ENCODE measurements at regions not wholly inside any gene's neighbourhood (a gene's known extent, or its start where the extent isn't known, plus 50 kb on each side); places are given as distances from the start of the nearest gene placed in this dataset.
"Not testable (repeated sequence)": the region's sequence is repeated elsewhere in the genome, so short reads cannot be mapped to it uniquely, and the experiment has no call there.

DNA sequence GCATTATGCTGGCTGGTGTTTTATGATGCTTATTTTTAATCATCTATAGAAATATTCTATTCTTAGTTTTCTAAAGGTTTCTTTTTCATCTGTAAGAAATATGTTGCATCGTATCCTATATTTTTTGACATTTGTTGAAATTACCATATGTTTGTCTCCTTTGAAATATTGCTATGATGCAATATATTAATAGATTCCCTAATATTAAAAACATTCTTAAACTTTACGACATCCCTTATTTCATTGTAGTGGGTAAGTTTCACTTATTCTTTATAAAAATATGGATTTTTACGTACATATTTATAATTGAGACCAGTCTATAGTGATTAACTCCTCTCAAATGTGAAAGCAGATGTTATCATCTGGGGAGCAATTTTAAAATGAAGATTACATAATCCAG, 258.2 kb upstream of the DUSP10 start:
- no peak for DNase-seq (ENCODE audit: extremely low read depth in 1 of 11, low read depth in 9 of 11, low spot score in 4 of 11)

DNA sequence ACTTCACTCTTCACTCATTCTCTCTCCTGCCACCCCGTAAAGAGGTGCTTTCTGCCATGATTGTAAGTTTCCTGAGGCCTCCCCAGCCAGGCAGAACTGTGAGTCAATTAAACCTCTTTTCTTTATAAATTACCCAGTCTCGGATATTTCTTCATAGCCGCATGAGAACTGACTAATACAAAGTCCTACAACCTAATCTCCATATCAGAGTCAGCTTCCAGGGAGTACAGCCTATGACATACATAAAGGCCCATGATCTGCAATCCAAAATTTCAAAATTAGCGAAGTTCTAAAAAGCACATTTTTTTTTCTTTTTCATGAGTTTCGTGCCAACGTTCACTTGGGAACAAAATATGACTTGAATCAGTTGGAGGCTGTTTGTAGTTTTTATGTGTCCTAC, 256.9 kb upstream of the DUSP10 start:
- DNase-seq (ENCODE audit: extremely low read depth in 1 of 11, low read depth in 9 of 11, low spot score in 4 of 11) = no peak

DNA sequence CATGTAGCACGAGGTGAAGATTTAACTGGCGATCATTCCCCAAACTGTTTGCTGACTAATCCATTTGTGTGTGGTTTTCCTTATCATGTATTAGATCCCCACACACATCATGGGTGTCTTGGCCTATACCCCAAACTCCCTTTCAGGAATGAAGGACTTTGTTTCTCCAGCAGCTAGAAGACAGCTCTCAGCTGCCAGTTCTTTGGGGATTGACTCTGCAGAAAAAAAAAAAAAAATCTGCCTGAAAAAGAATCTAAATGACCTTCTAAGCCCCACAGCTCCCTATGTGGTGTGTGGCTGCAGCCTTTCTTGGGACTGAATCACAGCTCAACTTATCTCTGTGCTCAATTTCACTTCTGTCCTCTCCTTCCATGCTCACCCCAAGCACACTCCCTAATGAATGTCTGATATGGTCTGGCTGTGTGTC, 256.3 kb upstream of the DUSP10 start:
- no peak for DNase-seq (ENCODE audit: extremely low read depth in 1 of 11, low read depth in 9 of 11, low spot score in 4 of 11)

DNA sequence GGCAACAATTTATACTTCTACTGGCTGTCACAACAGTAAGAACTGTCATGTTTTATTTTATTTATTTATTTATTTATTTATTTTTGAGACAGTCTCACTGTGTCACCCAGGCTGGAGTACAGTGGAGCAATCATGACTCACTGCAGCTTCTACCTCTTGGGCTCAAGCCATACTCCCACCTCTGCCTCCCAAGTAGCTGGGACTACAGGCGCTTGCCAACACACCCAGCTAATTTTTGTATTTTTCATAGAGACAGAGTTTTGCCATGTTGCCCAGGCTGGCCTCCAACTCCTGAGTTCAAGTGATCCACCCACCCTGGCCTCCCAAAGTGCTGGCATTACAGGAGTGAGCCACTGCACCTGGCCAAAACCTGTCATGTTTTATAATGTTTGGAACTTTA, 255.1 kb upstream of the DUSP10 start:
- DNase-seq (ENCODE audit: extremely low read depth in 1 of 11, low read depth in 9 of 11, low spot score in 4 of 11) = not testable (repeated sequence)

DNA sequence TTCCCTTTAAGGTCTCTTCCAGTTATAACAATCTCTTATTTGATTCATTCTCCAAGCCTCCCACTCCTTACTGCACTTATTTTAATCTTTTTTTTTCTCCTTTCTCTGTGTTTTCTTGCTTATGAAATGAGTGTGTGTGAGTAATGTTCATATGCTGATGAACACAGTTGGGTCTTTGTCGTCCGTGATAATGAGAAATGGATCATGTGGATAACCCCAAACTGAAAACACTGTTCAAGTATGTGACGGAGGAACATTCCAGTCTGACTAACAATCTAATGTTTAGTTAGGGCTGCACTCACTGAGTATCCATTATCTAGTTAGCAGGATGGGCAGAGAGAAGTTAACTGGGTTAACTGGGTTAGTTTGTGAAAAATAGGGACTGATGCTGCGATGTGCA, 253.1 kb upstream of the DUSP10 start:
- no peak for DNase-seq (ENCODE audit: extremely low read depth in 1 of 11, low read depth in 9 of 11, low spot score in 4 of 11)

DNA sequence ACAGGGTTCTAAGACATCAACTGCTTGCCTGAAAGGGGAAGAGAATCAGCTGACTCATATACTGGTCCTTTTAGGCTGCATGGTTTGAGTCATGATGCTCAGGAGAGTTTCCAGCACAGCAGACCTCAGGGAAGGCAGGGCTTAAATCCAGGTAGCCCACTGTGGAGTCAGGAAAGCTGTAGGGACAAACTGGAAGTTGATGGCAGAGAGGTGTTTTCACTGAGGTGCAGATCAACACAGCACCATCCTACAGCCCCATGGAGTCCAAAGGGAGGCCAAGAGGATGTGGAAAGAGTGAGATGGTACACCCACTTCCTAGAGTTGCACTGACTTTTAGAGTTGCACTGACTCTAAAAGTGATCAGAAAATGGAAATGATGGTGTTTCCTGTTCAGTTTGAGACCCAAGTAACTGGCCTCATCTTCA, 252.4 kb upstream of the DUSP10 start:
- no peak for DNase-seq (ENCODE audit: extremely low read depth in 1 of 11, low read depth in 9 of 11, low spot score in 4 of 11)

DNA sequence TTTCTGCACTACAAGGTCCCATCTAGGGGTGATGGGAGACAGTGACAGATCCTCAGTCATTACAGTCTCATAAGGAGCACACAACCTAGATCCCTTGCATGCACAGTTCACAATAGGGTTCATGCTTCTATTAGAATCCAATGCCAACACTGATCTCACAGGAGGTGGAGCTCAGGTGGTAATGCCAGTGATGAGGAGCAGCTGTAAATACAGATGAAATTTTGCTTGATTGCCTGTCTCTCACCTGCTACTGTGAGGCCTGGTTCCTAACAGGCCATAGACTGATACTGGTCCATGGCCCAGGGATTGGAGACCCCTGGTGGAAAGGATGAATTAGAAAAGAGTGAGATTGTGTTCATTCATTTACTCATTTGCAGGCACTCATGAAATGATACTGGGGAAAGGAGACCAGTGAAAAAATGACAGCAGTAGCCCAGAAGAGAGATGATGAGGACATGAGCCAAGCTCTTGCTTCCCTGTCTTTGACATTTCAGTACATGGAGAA, 251.6 kb upstream of the DUSP10 start:
- no peak for DNase-seq (ENCODE audit: extremely low read depth in 1 of 11, low read depth in 9 of 11, low spot score in 4 of 11)

DNA sequence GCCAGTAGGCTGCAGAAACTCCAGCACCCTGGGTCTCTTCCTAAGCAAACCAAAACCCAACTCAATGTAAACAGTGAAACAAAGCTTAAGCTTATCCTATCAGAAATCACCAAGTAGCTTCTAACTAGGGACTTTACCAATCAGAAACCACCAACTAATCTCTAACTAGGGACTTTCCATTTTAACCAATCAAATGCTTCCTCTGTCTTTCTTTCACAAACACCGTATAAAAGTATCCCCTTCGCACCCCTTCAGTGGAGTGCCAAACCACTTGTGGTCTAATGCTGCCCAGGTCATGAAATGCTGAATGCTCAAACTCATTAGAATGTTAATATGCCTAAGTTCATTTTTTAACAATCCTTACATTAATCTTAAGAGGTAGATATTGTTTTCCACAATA, 250.5 kb upstream of the DUSP10 start:
- DNase-seq (ENCODE audit: extremely low read depth in 1 of 11, low read depth in 9 of 11, low spot score in 4 of 11) = no peak

DNA sequence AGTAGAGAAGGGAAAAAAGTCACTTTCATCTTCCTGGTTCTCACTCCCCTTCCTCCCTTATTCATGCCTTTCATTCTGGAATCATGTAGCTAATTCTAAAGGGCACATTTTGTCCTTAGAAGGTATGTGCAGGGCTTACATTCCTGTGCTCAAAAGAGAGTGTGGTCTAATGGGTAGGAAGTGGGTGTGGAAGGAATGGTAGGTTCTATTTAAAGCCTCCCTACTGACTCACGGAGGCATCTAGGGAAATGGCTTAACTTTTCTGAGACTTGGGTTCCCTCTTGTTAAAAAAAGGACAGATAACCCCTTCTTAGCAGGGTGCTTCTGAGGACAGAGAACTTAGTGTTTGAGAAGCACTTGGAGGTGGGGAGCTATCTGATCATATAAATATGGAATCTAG, 249.3 kb upstream of the DUSP10 start:
- DNase-seq (ENCODE audit: extremely low read depth in 1 of 11, low read depth in 9 of 11, low spot score in 4 of 11) = no peak

DNA sequence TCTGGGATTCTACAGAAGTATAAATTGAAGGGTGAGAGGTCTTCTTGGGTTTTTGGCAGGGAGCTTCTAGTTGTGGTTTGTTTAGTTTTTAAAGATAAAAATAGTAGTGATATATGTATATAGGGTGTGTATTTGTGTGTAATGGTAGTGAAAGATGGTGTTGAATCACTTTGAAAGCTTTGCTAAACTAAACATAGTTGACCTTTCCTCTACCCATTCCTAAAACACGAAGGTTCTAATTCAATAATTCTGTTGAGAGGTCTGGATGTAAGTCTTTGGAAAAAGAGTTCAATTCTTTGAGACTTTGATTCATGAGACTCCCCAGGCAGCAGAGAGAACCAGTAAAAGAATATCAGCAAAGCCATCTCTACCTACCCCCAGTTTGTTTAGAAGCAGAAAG, 247.9 kb upstream of the DUSP10 start:
- no peak for DNase-seq (ENCODE audit: extremely low read depth in 1 of 11, low read depth in 9 of 11, low spot score in 4 of 11)

DNA sequence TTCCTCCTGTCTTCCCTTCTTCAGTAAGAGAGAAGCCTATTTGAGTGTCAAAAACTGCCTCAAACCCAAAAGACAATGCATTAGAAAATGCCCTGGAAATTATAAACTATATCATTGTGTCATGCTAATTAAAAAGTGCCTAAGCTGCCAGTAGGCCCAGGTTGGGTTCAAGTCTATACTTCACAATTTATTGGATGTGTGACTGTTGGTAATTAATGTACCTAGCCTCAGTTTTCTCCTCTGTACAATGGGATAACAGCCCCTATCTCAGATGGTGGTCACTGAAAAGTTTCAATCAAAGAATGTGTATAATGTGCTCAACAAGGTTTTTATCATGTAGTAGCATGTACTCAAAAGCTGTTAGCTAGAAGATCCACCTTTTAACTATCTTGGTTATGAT, 246.9 kb upstream of the DUSP10 start:
- no peak for DNase-seq (ENCODE audit: extremely low read depth in 1 of 11, low read depth in 9 of 11, low spot score in 4 of 11)

DNA sequence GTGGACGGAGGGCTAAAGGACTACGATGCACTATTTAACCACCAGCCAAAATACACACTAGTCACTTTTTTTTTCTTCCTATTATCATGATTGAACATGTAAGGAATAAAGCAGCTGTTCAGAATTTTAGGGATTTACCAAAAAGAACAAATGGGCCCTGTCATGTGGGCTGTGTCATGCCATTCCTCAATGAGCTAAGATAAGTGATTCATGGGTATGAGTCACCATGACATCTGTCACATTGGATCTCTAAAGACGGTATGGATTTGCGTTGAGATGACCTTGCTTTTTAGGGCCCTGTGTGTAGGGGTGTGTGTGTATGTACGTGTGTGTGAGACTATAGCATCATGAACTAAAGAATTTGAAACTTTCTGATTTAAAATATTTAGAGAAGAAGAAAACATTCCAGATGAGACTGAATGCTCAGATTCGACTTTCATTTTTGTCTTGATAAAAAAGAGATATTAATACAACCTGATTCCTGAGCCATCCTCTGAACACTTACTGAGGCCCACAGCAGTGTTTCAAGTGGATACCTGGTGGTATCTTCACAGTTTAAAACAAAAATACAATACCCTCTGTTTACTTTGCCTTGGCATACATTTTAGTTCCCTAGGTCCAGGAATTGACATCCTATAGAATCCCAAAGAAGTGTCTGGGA, 246.1 kb upstream of the DUSP10 start:
- DNase-seq (ENCODE audit: extremely low read depth in 1 of 11, low read depth in 9 of 11, low spot score in 4 of 11) = no peak

DNA sequence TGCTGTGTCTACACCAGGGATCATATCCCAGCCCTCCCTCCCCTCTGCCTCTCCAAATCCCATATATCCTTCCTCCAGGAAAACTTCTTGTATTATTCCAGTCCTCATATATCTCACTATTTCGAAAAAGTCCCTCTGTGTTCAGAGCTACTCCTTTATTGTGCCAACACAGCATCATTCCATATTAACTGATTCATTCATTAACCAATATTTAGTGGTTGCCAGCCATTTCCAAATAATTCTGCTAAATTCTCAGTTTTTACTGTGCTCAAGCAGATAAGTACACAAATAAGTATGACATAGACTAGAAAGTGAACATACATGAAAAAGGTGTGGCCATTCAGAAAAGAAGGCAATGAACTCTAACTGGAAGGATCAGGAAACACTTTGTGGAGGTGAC, 241.6 kb upstream of the DUSP10 start:
- DNase-seq (ENCODE audit: extremely low read depth in 1 of 11, low read depth in 9 of 11, low spot score in 4 of 11) = no peak

DNA sequence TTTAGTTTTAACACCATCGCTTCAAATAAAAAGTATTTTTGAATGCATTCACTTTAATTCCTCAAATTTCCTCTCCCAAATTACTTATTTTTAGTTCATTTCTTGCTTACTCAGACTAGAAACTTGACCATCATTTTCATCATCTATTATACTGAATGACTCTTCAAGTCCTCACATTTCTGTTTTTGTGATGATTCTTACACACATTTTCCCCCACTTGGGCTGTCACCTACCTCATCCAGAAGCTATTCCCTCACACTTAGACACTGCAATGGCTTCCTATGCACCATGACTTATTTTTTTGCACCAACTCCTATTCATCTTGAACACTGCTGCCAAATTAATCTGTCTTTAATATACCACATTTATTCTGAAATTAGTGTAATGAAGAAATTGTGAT, 239.6 kb upstream of the DUSP10 start:
- no peak for DNase-seq (ENCODE audit: extremely low read depth in 1 of 11, low read depth in 9 of 11, low spot score in 4 of 11)

DNA sequence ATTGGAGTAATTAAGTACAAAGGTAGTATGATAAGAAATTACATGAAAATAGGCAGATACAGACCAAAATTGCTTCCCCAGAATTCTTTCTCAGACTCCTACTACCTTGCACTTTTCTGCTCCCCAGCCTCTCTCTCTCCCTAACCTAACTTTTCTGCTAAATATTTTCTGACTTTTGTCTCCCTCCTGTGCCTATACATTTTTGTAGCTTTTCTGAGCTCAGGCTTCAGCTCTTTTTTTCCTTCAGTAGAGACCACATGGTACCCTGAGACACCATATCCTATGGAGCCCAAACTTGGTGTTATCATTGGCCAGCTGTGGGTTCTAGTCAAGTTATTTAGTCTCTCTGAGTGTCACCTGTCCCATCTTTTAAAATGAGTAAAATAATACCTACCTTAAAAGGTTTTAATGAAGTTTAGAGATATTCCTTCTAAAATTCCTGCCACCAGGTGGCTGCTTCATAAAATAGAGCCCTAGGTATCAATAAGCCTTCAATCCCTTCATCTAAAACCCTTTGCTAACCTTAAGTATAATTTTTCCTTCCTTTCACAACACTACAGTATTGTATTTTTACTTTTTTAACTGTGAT, 237.6 kb upstream of the DUSP10 start:
- no peak for DNase-seq (ENCODE audit: extremely low read depth in 1 of 11, low read depth in 9 of 11, low spot score in 4 of 11)

DNA sequence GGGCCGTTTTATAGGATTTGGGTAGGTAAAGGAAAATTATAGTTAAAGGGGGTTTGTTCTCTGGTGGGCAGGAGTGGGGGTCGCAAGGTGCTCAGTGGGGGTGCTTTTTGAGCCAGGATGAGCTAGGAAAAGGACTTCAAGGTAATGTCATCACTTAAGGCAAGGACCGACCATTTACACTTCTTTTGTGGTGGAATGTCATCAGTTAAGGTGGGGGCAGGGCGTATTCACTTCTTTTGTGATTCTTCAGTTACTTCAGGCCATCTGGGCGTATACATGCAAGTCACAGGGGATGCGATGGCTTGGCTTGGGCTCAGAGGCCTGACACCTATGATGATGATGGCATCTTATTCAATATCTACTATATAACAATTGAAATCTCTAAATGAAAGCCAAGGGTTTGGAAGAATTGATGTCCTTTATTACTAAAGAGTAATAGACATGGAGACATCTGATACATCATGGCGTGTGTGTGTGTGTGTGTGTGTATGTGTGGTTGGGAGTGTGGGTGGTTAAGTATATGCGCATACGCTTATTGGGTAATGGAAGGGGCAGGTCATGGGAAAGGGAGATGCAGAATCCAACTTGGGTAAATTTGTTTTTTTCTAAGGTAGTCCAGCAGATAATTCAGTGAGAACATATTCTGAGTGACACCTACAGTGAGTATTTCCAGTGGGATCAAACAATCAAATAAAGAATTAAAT, 236.9 kb upstream of the DUSP10 start:
- not testable (repeated sequence) for DNase-seq (ENCODE audit: extremely low read depth in 1 of 11, low read depth in 9 of 11, low spot score in 4 of 11)

DNA sequence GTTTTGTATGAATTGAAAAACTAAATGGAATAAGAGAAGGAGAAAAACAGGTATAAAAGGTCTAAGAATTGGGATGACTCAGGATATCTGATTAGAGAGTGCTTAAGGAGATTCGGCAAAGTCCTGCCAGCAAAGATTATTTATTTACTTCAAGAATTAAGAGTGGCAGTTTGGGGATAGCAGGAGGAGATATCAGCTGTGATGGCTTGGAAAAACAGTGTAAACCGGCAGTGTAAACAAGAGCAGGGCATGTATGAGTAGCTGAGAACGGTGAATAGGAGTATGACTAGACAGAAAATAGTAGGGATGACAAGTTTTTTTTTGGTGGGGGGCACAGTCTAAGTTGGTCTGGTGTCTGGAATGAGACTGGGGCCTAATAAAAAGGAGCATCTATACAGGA, 231.9 kb upstream of the DUSP10 start:
- not testable (repeated sequence) for DNase-seq (ENCODE audit: extremely low read depth in 1 of 11, low read depth in 9 of 11, low spot score in 4 of 11)

DNA sequence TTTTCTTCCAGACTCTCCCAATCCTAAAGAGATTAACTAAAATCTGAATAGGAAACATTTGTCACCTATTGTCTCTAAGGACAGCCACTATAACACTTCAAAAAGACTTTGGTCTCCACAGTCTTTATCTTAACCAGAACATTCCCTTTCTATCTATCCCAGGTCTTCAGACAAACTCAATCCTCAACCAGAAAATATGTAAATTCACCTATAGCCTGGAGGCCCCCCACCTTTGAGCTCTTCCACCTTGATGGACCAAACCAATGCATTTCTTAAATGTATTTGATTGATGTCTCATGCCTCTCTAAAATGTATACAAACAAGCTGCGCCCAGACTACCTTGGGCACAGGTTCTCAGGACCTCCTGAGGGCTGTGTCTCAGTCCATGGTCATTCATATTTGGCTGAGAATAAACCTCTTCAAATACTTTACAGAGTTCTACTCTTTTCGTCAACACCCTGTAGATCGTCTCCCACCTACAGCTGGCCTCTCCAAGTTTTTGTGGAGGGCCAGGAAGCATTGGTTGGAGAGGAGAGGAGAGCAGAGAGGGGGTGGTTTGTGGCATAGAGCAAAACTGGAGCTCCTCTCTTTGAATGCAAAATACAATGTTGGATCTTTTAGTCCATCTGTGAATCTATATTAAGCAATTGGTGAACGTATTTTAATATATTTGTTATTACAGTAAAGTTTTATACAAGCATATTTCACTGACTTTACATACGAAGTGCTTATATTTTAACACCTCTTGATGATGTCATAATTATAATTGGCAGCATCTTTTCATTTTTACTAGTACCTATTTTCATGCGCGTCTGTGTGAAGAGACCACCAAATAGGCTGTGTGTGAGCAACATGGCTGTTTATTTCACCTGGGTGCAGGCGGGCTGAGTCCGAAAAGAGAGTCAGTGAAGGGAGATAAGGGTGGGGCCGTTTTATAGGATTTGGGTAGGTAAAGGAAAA, 230.7 kb upstream of the DUSP10 start:
- DNase-seq (ENCODE audit: extremely low read depth in 1 of 11, low read depth in 9 of 11, low spot score in 4 of 11) = no peak

DNA sequence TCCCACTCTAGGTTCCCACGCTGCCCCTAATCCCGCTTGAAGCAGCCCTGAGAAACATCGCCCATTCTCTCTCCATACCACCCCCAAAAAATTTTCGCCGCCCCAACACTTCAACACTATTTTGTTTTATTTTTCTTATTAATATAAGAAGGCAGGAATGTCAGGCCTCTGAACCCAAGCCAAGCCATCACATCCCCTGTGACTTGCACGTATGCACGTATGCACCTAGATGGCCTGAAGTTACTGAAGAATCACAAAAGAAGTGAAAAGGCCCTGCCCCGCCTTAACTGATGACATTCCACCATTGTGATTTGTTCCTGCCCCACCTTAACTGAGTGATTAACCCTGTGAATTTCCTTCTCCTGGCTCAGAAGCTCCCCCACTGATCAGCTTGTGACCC, 229.1 kb upstream of the DUSP10 start:
- not testable (repeated sequence) for DNase-seq (ENCODE audit: extremely low read depth in 1 of 11, low read depth in 9 of 11, low spot score in 4 of 11)
